Fibroblast of lung (primary cell): ENCODE measurements at regions not wholly inside any gene's neighbourhood (a gene's known extent, or its start where the extent isn't known, plus 50 kb on each side); places are given as distances from the start of the nearest gene placed in this dataset.

Experiments used
- CTCF ChIP-seq, 2 donors: IDR thresholded peaks in 1 of 2; conservative IDR thresholded peaks in 1 of 2; 1 replicate in 1 of 2; 2 replicates in 1 of 2; pipeline ENCODE4 v1.5.1; 2011 to 2012; ENCODE audit warnings: low read length in 2 of 2, control low read depth in 1 of 2, inconsistent platforms in 1 of 2, low read depth in 1 of 2, mild to moderate bottlenecking in 1 of 2
- EZH2 ChIP-seq: IDR thresholded peaks from 2 replicates; pipeline ENCODE4 v1.5.1; 2012; ENCODE audit warnings: low read length, control low read depth, mild to moderate bottlenecking; ENCODE audit errors: missing control alignments

GRCh38 chr2:12004713-12005112 is 258.3 kb downstream of the LPIN1 start:
- TF ChIP-seq CTCF (conservative IDR thresholded peaks at IDR 0.05 in 1 of 2, IDR thresholded peaks at IDR 0.05 in 1 of 2; ENCODE audit: low read depth in 1 of 2, low read length in 2 of 2) (no peak), EZH2 (no peak)
